Lower leg skin (tissue), 4 donors: ENCODE measurements at regions not wholly inside any gene's neighbourhood (a gene's known extent, or its start where the extent isn't known, plus 50 kb on each side); places are given as distances from the start of the nearest gene placed in this dataset.

ENCODE experiments used
- DNase-seq, 2 donors: peaks; one replicate each; pipeline ENCODE4 v3.0.0-alpha.2; 2019; ENCODE audit warnings: low spot score in 2 of 2
- H3K4me3 ChIP-seq: fragments of 200-600 bp; sonication (generic); 2 replicates; pipeline ENCODE4 v1.5.1; 2017; ENCODE audit warnings: mild to moderate bottlenecking, low read depth; ENCODE audit not compliant: poor library complexity, severe bottlenecking
- POLR2A ChIP-seq, 2 donors: fragments of 450-650 bp; IDR thresholded peaks; one replicate each; pipeline ENCODE4 v1.6.1; 2016 to 2017; ENCODE audit warnings: antibody characterized with exemption in 2 of 2, mild to moderate bottlenecking in 1 of 2, moderate library complexity in 1 of 2
- WGBS, 2 donors: methylation state at CpG; one replicate each; pipeline ENCODE4 v1.1.5; 2018; 5-methylcytosine and 5-hydroxymethylcytosine counted together
- intact Hi-C: fragments of 100-400 bp; cut with DNase I; formaldehyde crosslinking; loops from one replicate; pipeline ENCODE4 v1.15.0; 2023; ENCODE audit warnings: low total_unique reads
- TF ChIP-seq, protein P1 (sequence below), 3 donors: fragments of 450-650 bp; IDR thresholded peaks; one replicate each; pipeline ENCODE4 v1.5.1; 2016; ENCODE audit warnings: antibody characterized with exemption in 3 of 3, mild to moderate bottlenecking in 3 of 3, moderate library complexity in 2 of 3

DNA sequence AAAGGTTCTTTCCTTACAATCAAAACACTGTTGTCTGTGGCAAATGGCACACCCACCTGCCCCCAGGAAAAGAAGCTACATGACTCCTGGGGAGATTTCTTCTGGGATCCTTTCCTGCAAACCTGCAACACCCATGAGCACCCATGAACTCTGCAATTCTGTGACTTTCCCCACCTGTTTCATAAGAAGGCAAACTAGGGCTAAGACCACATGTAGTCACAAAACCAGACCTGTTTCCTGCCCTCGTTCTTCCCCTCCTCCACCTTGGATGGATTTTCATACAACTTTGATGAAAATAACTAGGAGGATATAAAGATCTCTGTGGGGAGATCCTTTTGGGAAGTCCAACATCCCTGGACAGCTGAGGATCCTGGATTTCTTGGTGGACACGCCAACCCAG, 1084.7 kb downstream of the BCL11B start:
- 79 to 87% methylated on average over 2 of the region's 2 CpGs for WGBS, 2 donors
- intact Hi-C loops, result no loop called here
- no peak for DNase-seq
- no peak overlapping the region for H3K4me3 ChIP-seq
- TF ChIP-seq, protein P1, sequence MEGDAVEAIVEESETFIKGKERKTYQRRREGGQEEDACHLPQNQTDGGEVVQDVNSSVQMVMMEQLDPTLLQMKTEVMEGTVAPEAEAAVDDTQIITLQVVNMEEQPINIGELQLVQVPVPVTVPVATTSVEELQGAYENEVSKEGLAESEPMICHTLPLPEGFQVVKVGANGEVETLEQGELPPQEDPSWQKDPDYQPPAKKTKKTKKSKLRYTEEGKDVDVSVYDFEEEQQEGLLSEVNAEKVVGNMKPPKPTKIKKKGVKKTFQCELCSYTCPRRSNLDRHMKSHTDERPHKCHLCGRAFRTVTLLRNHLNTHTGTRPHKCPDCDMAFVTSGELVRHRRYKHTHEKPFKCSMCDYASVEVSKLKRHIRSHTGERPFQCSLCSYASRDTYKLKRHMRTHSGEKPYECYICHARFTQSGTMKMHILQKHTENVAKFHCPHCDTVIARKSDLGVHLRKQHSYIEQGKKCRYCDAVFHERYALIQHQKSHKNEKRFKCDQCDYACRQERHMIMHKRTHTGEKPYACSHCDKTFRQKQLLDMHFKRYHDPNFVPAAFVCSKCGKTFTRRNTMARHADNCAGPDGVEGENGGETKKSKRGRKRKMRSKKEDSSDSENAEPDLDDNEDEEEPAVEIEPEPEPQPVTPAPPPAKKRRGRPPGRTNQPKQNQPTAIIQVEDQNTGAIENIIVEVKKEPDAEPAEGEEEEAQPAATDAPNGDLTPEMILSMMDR (IDR thresholded peaks at IDR 0.05), result no peak
- TF ChIP-seq POLR2A (IDR thresholded peaks at IDR 0.05), result no peak

DNA sequence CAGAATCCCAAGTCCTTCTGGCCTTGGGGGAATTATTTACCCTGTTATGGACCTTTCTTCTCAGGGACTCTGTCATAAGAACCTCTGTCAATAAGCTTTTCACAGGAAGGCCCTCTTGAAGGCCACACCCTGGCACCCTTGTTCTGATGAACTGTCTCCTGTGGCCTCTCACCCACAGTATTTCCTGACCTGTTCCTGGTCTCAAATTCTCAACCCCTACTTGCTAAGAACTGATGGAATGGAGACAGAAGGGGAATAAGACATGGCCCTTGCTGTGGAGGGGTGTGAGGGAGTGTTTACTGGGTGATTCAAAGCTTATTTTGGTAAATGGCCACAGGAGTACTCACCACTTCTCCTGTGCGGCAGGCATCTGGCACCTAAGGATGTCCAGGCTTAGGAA, 1082.9 kb downstream of the BCL11B start:
- H3K4me3 ChIP-seq, result no peak overlapping the region
- DNase-seq, result no peak
- 88 to 97% methylated on average over 1 of the region's 1 CpG for WGBS, 2 donors
- TF ChIP-seq, protein P1 (IDR thresholded peaks at IDR 0.05), result no peak
- TF ChIP-seq POLR2A (IDR thresholded peaks at IDR 0.05), result no peak
- intact Hi-C loops, result no loop called here

DNA sequence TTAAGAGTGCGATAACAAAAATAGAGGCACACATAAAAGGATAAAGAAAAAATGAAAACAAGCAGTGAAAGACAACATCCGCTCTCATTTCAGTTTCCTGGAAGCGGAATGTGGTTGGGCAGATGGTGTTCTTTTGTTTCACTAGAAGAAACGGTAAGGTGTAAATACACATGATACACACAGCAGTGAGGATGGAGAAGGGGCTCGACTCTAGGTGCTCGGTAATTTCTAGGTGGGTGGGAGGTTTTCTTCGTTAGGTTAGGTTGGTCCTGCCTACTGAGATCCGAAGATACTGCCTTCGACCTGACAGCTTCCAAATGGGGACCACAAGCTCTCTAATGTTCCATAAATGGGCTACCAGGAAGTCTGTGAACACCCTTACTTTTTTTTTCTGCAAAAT, 1082.5 kb downstream of the BCL11B start:
- intact Hi-C loops, result no loop called here
- no peak for DNase-seq
- 80 to 82% methylated on average over 9 of the region's 9 CpGs for WGBS, 2 donors

DNA sequence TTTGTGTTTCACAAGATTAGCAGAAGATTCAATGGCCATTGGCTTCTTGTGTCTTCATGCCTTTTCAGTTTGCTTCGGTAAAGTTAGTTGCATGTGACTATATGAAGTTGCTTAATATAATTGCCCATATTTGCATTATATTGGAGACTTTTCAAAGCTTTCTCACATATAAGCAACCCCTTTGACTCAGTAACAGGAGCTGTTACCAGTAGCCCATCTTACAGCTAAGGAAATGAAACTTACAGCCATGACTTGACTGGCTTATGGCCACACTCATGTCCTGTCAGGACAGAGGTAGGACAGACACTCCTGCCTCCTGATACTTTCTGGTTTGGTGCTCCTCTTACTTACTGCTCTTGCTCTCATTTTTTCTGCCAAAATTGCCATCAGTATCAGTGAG, 1082.1 kb downstream of the BCL11B start:
- intact Hi-C loops, result no loop called here
- TF ChIP-seq POLR2A (IDR thresholded peaks at IDR 0.05), result no peak
- TF ChIP-seq, protein P1 (IDR thresholded peaks at IDR 0.05), result no peak
- no peak overlapping the region for H3K4me3 ChIP-seq
- WGBS, 2 donors, result 83 to 96% methylated on average over 1 of the region's 1 CpG
- DNase-seq, result no peak

More for the DNA sequence above, 1082.5 kb downstream of the BCL11B start:
- TF ChIP-seq POLR2A (IDR thresholded peaks at IDR 0.05), result no peak
- TF ChIP-seq, protein P1 (IDR thresholded peaks at IDR 0.05), result no peak
- H3K4me3 ChIP-seq, result no peak overlapping the region

DNA sequence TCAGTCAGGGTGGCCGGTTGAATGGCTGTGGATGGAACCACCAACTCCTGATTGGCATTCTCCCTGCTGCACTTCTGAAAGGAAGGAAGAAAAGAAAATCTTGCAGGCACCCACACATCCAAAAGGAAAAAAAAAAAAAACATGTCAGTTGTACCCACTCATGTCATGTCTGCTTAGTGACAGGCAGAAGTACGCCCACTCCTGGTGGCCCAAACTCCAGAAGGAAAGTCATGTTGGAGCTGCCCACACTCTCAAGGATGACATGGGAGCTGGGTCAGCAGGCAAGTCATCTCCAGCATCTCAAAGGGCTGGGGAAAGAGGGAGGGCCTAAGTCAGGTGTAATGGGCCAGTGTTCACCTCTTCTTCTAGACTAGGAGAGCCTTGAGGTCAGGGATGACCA, 1079.1 kb downstream of the BCL11B start:
- intact Hi-C loops, result no loop called here
- TF ChIP-seq, protein P1 (IDR thresholded peaks at IDR 0.05), result no peak
- TF ChIP-seq POLR2A (IDR thresholded peaks at IDR 0.05), result no peak
- no peak overlapping the region for H3K4me3 ChIP-seq
- DNase-seq, result no peak
- 81 to 98% methylated on average over 2 of the region's 2 CpGs for WGBS, 2 donors

DNA sequence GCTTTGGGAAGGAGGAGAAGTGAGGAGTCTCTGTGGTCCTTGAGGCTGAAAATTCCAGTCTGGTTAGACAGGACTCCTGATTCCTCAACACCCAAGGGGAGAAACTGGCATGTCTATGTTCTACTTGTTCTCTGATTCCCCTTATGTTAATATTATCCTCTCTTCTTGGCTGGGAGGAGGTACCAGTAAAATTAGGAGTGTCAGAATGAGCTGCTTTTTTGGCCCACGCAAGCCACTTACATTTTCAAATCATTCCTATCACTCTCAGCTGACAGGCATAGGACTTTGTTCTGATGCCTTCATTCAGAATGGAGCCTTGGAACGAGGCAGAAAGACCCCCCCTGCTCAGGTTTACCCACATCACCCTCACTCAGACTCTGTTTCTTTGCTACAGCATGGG, 1077.2 kb downstream of the BCL11B start:
- WGBS, 2 donors, result 75 to 78% methylated on average over 2 of the region's 2 CpGs
- DNase-seq, result no peak
- intact Hi-C loops, result no loop called here
- TF ChIP-seq, protein P1 (IDR thresholded peaks at IDR 0.05), result no peak
- TF ChIP-seq POLR2A (IDR thresholded peaks at IDR 0.05), result no peak
- no peak overlapping the region for H3K4me3 ChIP-seq
